T-helper 1 cell treated with Interleukin-12 subunit alpha and Interleukin-12 subunit beta and Interleukin-4 antibody, amounts not matched to agents 30 μg/mL and 1 μg/mL, for 36 hours (primary cell): ENCODE measurements at regions not wholly inside any gene's neighbourhood (a gene's known extent, or its start where the extent isn't known, plus 50 kb on each side); places are given as distances from the start of the nearest gene placed in this dataset.

Experiments used
- H3K27ac Mint-ChIP-seq: one replicate; pipeline ENCODE4 v1.8.0; 2021; ENCODE audit warnings: mild to moderate bottlenecking, mixed read lengths
- H3K27me3 Mint-ChIP-seq: one replicate; pipeline ENCODE4 v1.8.0; 2021; ENCODE audit warnings: low read depth, mixed read lengths
- H3K36me3 Mint-ChIP-seq: one replicate; pipeline ENCODE4 v1.8.0; 2021; ENCODE audit warnings: low read depth, mixed read lengths
- H3K4me1 Mint-ChIP-seq: one replicate; pipeline ENCODE4 v1.8.0; 2021; ENCODE audit warnings: low read depth, mixed read lengths
- H3K4me3 Mint-ChIP-seq: one replicate; pipeline ENCODE4 v1.8.0; 2021; ENCODE audit warnings: mild to moderate bottlenecking, moderate library complexity, mixed read lengths
- H3K9me3 Mint-ChIP-seq: one replicate; pipeline ENCODE4 v1.8.0; 2021; ENCODE audit warnings: mixed read lengths

DNA sequence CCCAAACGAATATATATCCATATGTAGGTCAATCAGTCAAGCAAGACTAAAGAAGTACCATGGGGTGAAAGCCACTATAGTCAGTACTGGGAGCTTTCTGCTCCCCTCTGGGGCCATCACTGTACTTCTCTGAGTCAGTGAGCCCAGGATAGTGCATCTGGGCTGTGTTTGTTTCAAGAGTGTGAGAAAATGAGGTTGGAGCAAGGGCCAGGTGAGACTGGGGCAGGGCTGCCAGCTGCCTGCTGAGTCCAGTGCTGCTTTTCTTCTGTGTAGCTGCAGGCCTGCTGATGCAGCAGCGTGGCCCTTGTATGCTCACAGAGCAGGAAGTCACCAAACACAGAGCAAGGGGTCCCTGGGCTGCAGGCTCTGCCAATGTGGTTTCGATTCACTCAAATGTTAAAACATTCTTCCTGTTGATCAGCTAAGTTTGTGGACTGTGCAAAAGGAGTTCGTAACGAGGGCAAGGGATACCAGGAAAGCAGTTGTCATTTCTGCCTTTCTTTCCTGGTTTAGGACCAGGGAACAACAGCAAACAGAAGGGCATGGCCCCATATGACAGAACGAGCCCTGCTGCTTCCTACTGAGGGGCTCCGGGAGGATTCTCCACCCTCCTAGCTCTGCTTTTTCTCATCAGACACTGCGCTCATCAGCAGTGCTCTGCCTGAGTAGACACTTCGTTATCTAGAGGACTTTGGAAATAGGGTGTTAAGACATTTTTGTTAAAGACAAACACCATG is 65.4 kb upstream of the TNS3 start:
- no peak overlapping the region for H3K4me3 Mint-ChIP-seq
- H3K4me1 Mint-ChIP-seq, result peaks cover 10% of the 10 kb centered on the region
- H3K36me3 Mint-ChIP-seq, result peaks cover 2% of the 10 kb centered on the region
- peak overlapping the region; percentile 69 for H3K27ac Mint-ChIP-seq
- peaks cover 12% of the 10 kb centered on the region for H3K9me3 Mint-ChIP-seq
- H3K27me3 Mint-ChIP-seq, result no peaks in the 10 kb centered on the region

DNA sequence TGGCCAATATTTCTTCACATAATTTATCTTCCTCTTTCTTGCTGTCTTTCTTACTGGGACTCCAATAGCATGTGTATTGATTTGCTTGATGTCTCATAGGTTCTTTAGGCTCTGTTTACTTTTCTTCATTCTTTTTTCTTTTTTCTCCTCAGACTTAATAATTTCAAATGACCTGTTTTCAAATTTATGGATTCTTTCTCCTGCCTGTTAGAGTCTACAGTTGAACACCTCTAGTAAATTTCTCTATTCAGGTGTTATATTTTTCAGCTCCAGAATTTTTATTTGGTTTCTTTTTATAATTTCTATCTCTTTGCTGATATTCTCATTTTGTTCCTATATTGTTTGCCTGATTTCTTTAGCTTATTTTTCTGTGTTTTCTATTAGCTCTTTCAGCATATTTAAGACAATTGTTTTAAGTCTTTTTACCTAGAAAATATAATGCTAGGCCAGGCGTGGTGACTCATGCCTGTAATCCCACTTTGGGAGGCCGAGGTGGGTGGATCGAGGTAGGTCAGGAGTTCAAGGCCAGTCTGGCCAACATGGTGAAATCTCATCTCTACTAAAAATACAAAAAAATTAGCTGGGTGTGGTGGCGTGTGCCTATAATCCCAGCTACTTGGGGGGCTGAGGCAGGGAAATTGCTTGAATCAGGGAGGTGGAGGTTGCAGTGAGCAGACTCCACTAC is 61.9 kb upstream of the TNS3 start:
- peaks cover 10% of the 10 kb centered on the region for H3K4me1 Mint-ChIP-seq
- no peak overlapping the region for H3K27ac Mint-ChIP-seq
- no peaks in the 10 kb centered on the region for H3K27me3 Mint-ChIP-seq
- no peak overlapping the region for H3K4me3 Mint-ChIP-seq
- H3K9me3 Mint-ChIP-seq, result peaks cover 12% of the 10 kb centered on the region
- H3K36me3 Mint-ChIP-seq, result peaks cover 2% of the 10 kb centered on the region

DNA sequence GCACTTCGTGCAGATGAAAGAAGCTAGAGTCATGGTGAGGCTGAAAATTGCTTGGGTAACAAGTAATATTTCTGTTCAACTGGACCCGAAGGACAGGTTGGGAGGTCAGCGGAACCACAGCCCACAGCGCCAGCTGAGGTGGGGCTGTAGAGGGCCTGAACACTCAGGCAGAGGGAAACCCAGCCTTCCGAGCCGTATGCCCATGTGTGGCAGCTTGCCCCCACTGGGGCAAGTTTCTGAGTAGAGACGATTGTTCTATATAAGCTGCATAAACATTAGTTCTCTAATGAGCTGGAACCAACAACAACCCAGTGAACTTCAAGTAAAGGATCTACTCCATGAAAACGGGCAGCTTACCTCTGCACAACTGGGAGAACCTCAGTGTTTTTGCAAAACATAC is 58.4 kb upstream of the TNS3 start:
- H3K36me3 Mint-ChIP-seq, result peaks cover 2% of the 10 kb centered on the region
- no peaks in the 10 kb centered on the region for H3K4me1 Mint-ChIP-seq
- no peak overlapping the region for H3K27ac Mint-ChIP-seq
- no peaks in the 10 kb centered on the region for H3K27me3 Mint-ChIP-seq
- H3K9me3 Mint-ChIP-seq, result peaks cover 12% of the 10 kb centered on the region
- H3K4me3 Mint-ChIP-seq, result no peak overlapping the region

DNA sequence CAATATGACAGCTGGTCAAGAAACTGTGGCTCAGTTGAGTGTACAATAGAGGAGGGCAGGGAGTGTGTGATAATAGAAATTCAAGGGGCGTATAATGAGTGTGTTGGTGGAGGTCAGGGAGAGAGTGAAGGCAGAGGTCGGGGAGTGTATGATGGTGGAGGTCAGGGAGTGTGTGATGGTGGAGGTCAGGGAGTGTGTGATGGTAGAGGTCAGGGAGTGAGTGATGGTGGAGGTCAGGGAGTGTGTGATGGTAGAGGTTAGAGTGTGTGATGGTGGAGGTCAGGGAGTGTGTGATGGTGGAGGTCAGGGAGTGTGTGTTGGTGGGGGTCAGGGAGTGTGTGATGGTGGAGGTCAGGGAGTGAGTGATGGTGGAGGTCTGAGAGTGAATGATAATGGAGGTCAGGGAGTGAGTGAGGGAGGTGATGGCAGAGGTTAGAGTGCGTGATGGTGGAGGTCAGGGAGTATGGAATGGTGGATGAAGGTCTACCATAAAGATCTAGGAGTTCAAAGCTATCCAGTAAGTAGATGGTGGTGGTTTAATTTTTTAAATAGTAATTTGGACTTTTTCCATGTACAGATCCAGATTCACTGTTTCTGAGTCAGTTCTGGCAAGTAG is 57.7 kb upstream of the TNS3 start:
- peaks cover 8% of the 10 kb centered on the region for H3K9me3 Mint-ChIP-seq
- H3K27ac Mint-ChIP-seq, result no peak overlapping the region
- no peaks in the 10 kb centered on the region for H3K27me3 Mint-ChIP-seq
- no peaks in the 10 kb centered on the region for H3K4me1 Mint-ChIP-seq
- peaks cover 2% of the 10 kb centered on the region for H3K36me3 Mint-ChIP-seq
- no peak overlapping the region for H3K4me3 Mint-ChIP-seq

DNA sequence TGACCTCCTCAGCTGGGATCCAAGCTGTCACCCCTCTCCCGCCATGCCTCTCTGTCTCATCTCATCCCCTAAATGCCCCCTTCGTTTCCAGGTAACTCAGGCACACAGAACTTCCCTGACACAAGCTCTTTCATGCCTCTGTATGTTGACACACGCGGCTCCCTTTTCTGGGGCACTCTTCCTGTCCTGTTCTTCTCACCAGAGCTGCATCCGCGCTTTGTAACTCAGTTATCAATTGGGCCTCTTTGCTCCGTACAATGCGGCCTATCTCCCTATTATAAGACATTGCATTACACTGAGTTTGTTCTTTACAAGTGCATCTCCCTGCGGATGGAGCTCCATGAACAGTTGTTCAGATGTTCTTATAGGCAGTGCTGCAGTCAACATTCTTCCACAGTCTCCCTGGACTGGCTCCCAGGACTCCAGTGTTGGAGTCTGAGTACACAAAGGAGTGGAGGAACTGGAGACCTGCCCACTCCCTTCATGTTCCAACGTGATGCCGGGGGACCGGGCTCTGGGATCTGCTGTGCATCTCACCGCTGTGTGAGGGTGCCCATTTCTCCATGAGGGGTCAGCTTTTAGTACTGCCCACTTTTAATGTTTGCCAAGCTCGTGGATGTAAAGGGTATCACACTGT is 56.9 kb upstream of the TNS3 start:
- H3K27me3 Mint-ChIP-seq, result no peaks in the 10 kb centered on the region
- peaks cover 4% of the 10 kb centered on the region for H3K9me3 Mint-ChIP-seq
- H3K4me3 Mint-ChIP-seq, result no peak overlapping the region
- no peaks in the 10 kb centered on the region for H3K4me1 Mint-ChIP-seq
- H3K27ac Mint-ChIP-seq, result no peak overlapping the region
- peaks cover 2% of the 10 kb centered on the region for H3K36me3 Mint-ChIP-seq

DNA sequence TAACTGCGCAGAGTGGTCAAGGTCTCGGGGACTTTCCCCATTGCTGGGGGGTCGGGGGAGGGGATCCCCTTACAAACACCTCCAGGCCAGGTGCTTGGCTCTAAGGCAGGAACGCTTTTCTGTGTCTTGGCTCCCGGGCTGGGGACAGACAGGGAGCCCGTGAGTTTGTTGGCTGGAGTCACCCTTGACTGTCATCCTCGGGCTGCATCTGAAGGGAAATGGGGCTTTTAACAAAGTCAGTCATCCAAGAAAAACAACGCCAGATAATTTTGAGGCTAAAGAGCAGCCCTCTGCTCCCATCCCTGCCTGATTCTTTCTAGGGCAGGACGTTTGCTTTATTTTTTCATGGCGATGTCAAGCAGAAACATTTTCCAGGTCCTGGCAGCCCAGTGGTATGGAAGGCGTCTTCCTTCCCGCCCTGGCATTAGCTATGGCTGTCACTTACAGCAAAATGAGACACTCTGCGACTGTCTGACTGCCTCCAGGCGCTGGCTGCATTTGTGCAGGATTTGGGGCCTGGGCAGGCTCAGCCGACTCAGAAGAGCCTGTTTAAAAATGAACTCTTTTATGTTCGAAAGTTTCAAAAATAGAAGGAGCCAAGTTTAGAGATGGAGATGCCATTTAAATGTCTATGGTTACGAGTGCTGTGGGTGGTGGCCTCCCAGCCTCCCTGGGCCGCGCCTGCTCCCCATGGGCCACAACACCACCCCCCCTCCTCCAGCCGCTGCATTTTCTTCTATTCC is 54.7 kb upstream of the TNS3 start:
- Mint-ChIP-seq H3K4me1 (no peaks in the 10 kb centered on the region), H3K36me3 (no peaks in the 10 kb centered on the region), H3K27ac (no peak overlapping the region), H3K4me3 (no peak overlapping the region), H3K27me3 (no peaks in the 10 kb centered on the region), H3K9me3 (no peaks in the 10 kb centered on the region)

DNA sequence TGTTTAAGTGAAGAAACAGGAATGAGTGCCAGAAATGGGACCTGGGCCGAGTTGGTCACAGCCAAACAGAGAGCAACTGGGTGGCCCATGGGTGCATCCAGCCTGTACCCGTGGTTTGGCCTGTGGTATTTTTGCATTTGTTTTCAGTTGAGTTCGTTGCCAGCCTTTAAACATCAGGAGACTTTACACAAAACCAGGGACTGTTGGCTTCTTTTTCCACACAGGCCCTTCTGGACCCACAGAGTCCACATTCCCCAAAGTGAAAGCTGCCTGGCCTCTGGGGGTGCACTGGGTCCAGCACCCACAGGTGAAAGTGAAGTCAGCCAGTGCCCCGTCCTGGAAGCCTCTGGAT is 54.1 kb upstream of the TNS3 start:
- Mint-ChIP-seq H3K27me3 (no peaks in the 10 kb centered on the region), H3K9me3 (no peaks in the 10 kb centered on the region), H3K36me3 (no peaks in the 10 kb centered on the region), H3K4me3 (no peak overlapping the region), H3K4me1 (no peaks in the 10 kb centered on the region), H3K27ac (no peak overlapping the region)

DNA sequence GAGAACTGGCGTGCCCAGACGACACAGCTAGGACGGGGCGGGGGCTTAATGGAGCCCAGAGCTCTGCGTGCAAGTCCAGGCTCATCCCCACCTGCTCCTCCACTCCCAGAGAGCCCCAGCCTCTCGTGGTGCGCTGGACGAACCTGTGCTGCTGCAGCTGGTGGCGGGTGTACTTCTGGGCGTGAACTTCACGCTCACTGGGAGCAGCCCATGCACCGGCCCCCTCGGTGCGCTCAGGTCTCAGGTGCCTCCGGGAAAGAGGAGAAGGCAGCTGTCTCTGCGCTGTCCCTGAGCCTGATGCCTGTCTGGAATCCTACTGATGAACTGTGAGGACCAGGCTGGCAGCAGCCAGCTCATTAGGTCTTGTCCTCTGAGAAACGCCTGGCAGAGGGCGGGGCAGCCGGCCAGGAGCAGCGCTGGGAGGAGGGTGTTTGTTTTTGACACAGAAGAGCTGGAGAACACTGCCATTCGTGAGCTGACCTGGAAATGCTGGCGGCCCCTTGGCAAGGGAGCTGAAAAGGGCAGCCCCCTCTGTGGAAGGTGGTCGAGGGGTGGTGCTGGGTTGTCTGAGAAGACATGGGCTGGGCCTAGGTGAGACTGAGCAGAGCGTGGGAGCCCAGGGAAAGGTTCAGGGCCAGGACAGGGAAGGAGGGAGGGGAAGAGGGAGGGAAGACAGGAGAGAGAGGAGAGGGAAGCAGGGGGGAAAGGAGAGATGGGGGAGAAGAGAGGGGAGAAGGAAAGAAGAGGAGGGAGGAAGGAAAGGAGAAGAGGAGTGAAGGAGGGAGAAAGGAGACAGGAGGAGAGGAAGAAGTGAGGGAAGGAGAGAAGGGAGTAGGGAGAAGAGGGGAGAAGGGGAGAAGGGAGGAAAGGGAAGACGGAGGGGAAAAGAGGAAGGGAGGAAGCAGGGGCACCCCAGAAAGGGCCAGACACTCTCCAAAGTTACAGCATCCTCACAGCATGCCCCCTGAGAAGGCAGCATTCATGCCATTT is 53.5 kb upstream of the TNS3 start:
- Mint-ChIP-seq H3K9me3 (no peaks in the 10 kb centered on the region), H3K27ac (no peak overlapping the region), H3K36me3 (no peaks in the 10 kb centered on the region), H3K4me3 (no peak overlapping the region), H3K4me1 (no peaks in the 10 kb centered on the region), H3K27me3 (no peaks in the 10 kb centered on the region)

DNA sequence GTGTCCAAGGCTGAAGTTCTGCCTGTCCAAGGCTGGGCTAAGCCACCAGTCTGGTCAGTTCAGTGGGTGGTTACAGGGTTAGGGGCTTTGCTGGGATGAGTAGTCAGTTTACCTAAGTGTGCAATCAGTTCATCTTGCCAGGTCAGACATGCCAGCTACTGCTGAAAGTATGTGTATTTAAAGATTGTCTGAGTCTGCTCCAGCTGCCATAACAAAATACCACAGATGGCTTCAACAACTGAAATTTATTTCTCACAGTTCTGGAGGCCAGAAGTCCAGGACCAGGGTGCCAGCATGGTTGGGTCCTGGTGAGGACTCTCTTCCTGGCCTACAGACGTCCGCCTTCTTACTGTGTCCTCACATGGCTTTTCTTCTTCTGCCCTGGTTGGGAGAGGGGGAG is 52.4 kb upstream of the TNS3 start:
- no peak overlapping the region for H3K4me3 Mint-ChIP-seq
- H3K4me1 Mint-ChIP-seq, result no peaks in the 10 kb centered on the region
- no peaks in the 10 kb centered on the region for H3K27me3 Mint-ChIP-seq
- no peaks in the 10 kb centered on the region for H3K9me3 Mint-ChIP-seq
- H3K27ac Mint-ChIP-seq, result no peak overlapping the region
- H3K36me3 Mint-ChIP-seq, result no peaks in the 10 kb centered on the region

DNA sequence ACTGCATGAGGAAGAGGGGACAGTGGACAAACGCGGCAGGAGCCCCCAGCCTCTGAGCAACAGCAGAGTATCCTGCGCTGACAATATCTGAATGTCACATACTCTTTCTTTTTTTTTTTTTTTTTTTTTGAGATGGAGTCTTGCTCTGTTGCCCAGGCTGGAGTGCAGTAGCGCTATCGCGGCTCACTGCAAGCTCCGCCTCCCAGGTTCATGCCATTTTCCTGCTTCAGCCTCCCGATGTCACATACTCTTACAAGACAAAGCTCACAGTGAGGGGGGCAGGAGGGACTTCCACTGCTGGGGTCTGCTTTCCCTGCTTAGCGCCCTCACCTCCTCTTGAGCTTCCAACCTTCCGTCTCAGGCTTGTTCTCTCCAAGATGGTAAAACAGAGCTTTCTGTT is 51.2 kb upstream of the TNS3 start:
- Mint-ChIP-seq H3K27me3 (no peaks in the 10 kb centered on the region), H3K4me1 (no peaks in the 10 kb centered on the region), H3K36me3 (no peaks in the 10 kb centered on the region), H3K4me3 (no peak overlapping the region), H3K9me3 (no peaks in the 10 kb centered on the region), H3K27ac (no peak overlapping the region)
